ENCODE measurements at regions not wholly inside any gene's neighbourhood (a gene's known extent, or its start where the extent isn't known, plus 50 kb on each side); places are given as distances from the start of the nearest gene placed in this dataset.

GRCh38 chr6:84872996-84873723 lies 108.8 kb upstream of the TBX18 start:
- TF ChIP-seq CTCF (IDR thresholded peaks at IDR 0.05), result no peak
- TF ChIP-seq POLR2A (IDR thresholded peaks at IDR 0.05), result no peak

All from ovary (tissue), 3 donors.